ENCODE measurements at regions not wholly inside any gene's neighbourhood (a gene's known extent, or its start where the extent isn't known, plus 50 kb on each side); places are given as distances from the start of the nearest gene placed in this dataset.

GRCh38 chr2:5502385-5502784, 189.8 kb upstream of the SOX11 start:
- peaks cover 39% of the 10 kb centered on the region for H3K27me3 ChIP-seq (ENCODE audit: insufficient read depth, low read depth)
- no peaks in the 10 kb centered on the region; the same call in 1 of the 2 replicates for H4K20me1 ChIP-seq (ENCODE audit: insufficient read depth)
- no peak overlapping the region for H2AFZ ChIP-seq
- no peaks in the 10 kb centered on the region for H3K9me3 ChIP-seq (ENCODE audit: insufficient read depth, low read depth)
- H3K4me3 ChIP-seq = no peak overlapping the region
- no TSS peak for BruUV-seq (replicated peaks)
- no peaks in the 10 kb centered on the region for H3K4me1 ChIP-seq (replicated peaks; ENCODE audit: insufficient read depth)
- TF ChIP-seq EZH2 (IDR thresholded peaks at IDR 0.05; ENCODE audit: low read depth) (no peak), CTCF (conservative IDR thresholded peaks at IDR 0.05) (no peak)
- ChIA-PET POLR2A (ENCODE audit: unreplicated experiment) (no interaction called here), CTCF (no interaction called here)
- no peak for DNase-seq
- no peak overlapping the region for H3K4me2 ChIP-seq
- no peaks in the 10 kb centered on the region for H3K79me2 ChIP-seq (ENCODE audit: low read depth)
- H3K9me2 ChIP-seq (ENCODE audit: insufficient read depth) = no peaks in the 10 kb centered on the region
- H3K36me3 ChIP-seq (ENCODE audit: low read depth) = no peaks in the 10 kb centered on the region
- intact Hi-C loops (cut with micrococcal nuclease; ENCODE audit: unreplicated experiment) = no loop called here
- H3K27ac ChIP-seq = no peak overlapping the region
- no peaks in the 10 kb centered on the region for H3F3A ChIP-seq (ENCODE audit: insufficient read depth, low read depth)

GRCh38 chr2:5504756-5505155, 187.4 kb upstream of the SOX11 start:
- ChIA-PET POLR2A (ENCODE audit: unreplicated experiment) (no interaction called here), CTCF (no interaction called here)
- no TSS peak for BruUV-seq (replicated peaks)
- no peak overlapping the region for H3K4me2 ChIP-seq
- H3K36me3 ChIP-seq (ENCODE audit: low read depth) = no peaks in the 10 kb centered on the region
- no peaks in the 10 kb centered on the region for H3K4me1 ChIP-seq (replicated peaks; ENCODE audit: insufficient read depth)
- intact Hi-C loops (cut with micrococcal nuclease; ENCODE audit: unreplicated experiment) = no loop called here
- no peaks in the 10 kb centered on the region for H3K79me2 ChIP-seq (ENCODE audit: low read depth)
- TF ChIP-seq CTCF (conservative IDR thresholded peaks at IDR 0.05) (no peak), EZH2 (IDR thresholded peaks at IDR 0.05; ENCODE audit: low read depth) (no peak)
- H3K9me2 ChIP-seq (ENCODE audit: insufficient read depth) = no peaks in the 10 kb centered on the region
- H3K27me3 ChIP-seq (ENCODE audit: insufficient read depth, low read depth) = peaks cover 33% of the 10 kb centered on the region
- no peak overlapping the region for H3K27ac ChIP-seq
- no peaks in the 10 kb centered on the region for H3K9me3 ChIP-seq (ENCODE audit: insufficient read depth, low read depth)
- no peak overlapping the region for H2AFZ ChIP-seq
- no peak for DNase-seq
- H3F3A ChIP-seq (ENCODE audit: insufficient read depth, low read depth) = no peaks in the 10 kb centered on the region
- H3K4me3 ChIP-seq = no peak overlapping the region
- no peaks in the 10 kb centered on the region for H4K20me1 ChIP-seq (ENCODE audit: insufficient read depth)

- Histone ChIP-seq H3K36me3 (ENCODE audit: low read depth) (no peaks in the 10 kb centered on the region), H2AFZ (no peak overlapping the region), H3K9me3 (ENCODE audit: insufficient read depth, low read depth) (no peaks in the 10 kb centered on the region), H3K27ac (no peak overlapping the region), H3K4me1 (replicated peaks; ENCODE audit: insufficient read depth) (no peaks in the 10 kb centered on the region), H4K20me1 (ENCODE audit: insufficient read depth) (no peaks in the 10 kb centered on the region), H3F3A (ENCODE audit: insufficient read depth, low read depth) (no peaks in the 10 kb centered on the region), H3K79me2 (ENCODE audit: low read depth) (no peaks in the 10 kb centered on the region), H3K27me3 (ENCODE audit: insufficient read depth, low read depth) (peaks cover 47% of the 10 kb centered on the region), H3K4me2 (no peak overlapping the region), H3K9me2 (ENCODE audit: insufficient read depth) (no peaks in the 10 kb centered on the region), H3K4me3 (no peak overlapping the region)
- CTCF ChIA-PET = no interaction called here
- intact Hi-C loops (cut with micrococcal nuclease; ENCODE audit: unreplicated experiment) = no loop called here
- TF ChIP-seq CTCF (conservative IDR thresholded peaks at IDR 0.05) = no peak
- no peak for TF ChIP-seq EZH2 (IDR thresholded peaks at IDR 0.05; ENCODE audit: low read depth)
- POLR2A ChIA-PET (ENCODE audit: unreplicated experiment) = no interaction called here
- BruUV-seq (replicated peaks) = no TSS peak
- no peak for DNase-seq
Observed at GRCh38 chr2:5507367-5507766, 184.8 kb upstream of the SOX11 start.
